Lower leg skin (tissue), 3 donors: ENCODE measurements at regions not wholly inside any gene's neighbourhood (a gene's known extent, or its start where the extent isn't known, plus 50 kb on each side); places are given as distances from the start of the nearest gene placed in this dataset.
"Not testable (repeated sequence)": the region's sequence is repeated elsewhere in the genome, so short reads cannot be mapped to it uniquely, and the experiment has no call there.

Source experiments
- CTCF ChIP-seq, 3 donors: fragments of 450-650 bp; IDR thresholded peaks; one replicate each; pipeline ENCODE4 v1.5.1; 2016; ENCODE audit warnings: antibody characterized with exemption in 3 of 3, mild to moderate bottlenecking in 3 of 3, moderate library complexity in 2 of 3
- POLR2A ChIP-seq, 2 donors: fragments of 450-650 bp; IDR thresholded peaks; one replicate each; pipeline ENCODE4 v1.6.1; 2016 to 2017; ENCODE audit warnings: antibody characterized with exemption in 2 of 2, mild to moderate bottlenecking in 1 of 2, moderate library complexity in 1 of 2

GRCh38 chr9:41308953-41309352, 119.8 kb upstream of the ZNG1F start:
- TF ChIP-seq CTCF, POLR2A (IDR thresholded peaks at IDR 0.05): not testable (repeated sequence)
